ENCODE measurements at regions not wholly inside any gene's neighbourhood (a gene's known extent, or its start where the extent isn't known, plus 50 kb on each side); places are given as distances from the start of the nearest gene placed in this dataset.

GRCh38 chr6:142544199-142544838, 242.5 kb downstream of the ADGRG6 start (continued):
- TF ChIP-seq E2F5 (CRISPR knock-in tag; IDR thresholded peaks at IDR 0.05) (no peak), KAT7 (CRISPR knock-in tag; IDR thresholded peaks at IDR 0.05; ENCODE audit: borderline replicate concordance) (no peak), NR3C1 (CRISPR knock-in tag; conservative IDR thresholded peaks at IDR 0.05; ENCODE audit: low read depth) (no peak), AFF4 (CRISPR knock-in tag; IDR thresholded peaks at IDR 0.05; ENCODE audit: borderline replicate concordance) (no peak), ATF2 (CRISPR knock-in tag; IDR thresholded peaks at IDR 0.05; ENCODE audit: borderline replicate concordance, low read depth) (no peak), ZSCAN18 (CRISPR knock-in tag; IDR thresholded peaks at IDR 0.05) (no peak)

GRCh38 chr6:142545147-142545546, 243.3 kb downstream of the ADGRG6 start:
- CTCF ChIA-PET = no interaction called here
- no peaks in the 10 kb centered on the region for H3K36me3 Mint-ChIP-seq
- H3K27me3 Mint-ChIP-seq (ENCODE audit: low read depth) = no peaks in the 10 kb centered on the region
- TF ChIP-seq E2F1 (CRISPR knock-in tag; IDR thresholded peaks at IDR 0.05) (no peak), NFATC4 (CRISPR knock-in tag; IDR thresholded peaks at IDR 0.05) (no peak), HMGXB4 (CRISPR knock-in tag; IDR thresholded peaks at IDR 0.05) (no peak), E2F4 (CRISPR knock-in tag; IDR thresholded peaks at IDR 0.05; ENCODE audit: borderline replicate concordance, low read depth) (no peak), GTF2I (CRISPR knock-in tag; conservative IDR thresholded peaks at IDR 0.05) (no peak), IRF1 (CRISPR knock-in tag; IDR thresholded peaks at IDR 0.05) (no peak), ZBTB21 (CRISPR knock-in tag; IDR thresholded peaks at IDR 0.05; ENCODE audit: borderline replicate concordance) (no peak)
- H3K4me3 Mint-ChIP-seq = no peak overlapping the region
- POLR2A ChIA-PET = no interaction called here
- DNase-seq (ENCODE audit: low spot score) = no peak
- peaks cover 11% of the 10 kb centered on the region for H3K4me1 Mint-ChIP-seq
- no peak overlapping the region for H3K27ac Mint-ChIP-seq
- ATAC-seq = no peak
- H3K9me3 Mint-ChIP-seq = no peaks in the 10 kb centered on the region

Measured in WTC11 (cell line).